ENCODE measurements at regions not wholly inside any gene's neighbourhood (a gene's known extent, or its start where the extent isn't known, plus 50 kb on each side); places are given as distances from the start of the nearest gene placed in this dataset.

GRCh38 chr2:133651861-133652260 lies 83.6 kb upstream of the NCKAP5 start:
- no peak for DNase-seq

More at GRCh38 chr2:133651861-133652260, 83.6 kb upstream of the NCKAP5 start:
- Histone ChIP-seq H2BK12ac (ENCODE audit: insufficient read length, low read depth, low read length) (no peak overlapping the region), H3K4me2 (ENCODE audit: insufficient read depth, insufficient read length, low read length) (no peak overlapping the region), H3K23ac (ENCODE audit: insufficient read length, low read depth, low read length) (no peak overlapping the region), H2BK20ac (ENCODE audit: low read depth, low read length, poor library complexity, severe bottlenecking) (no peak overlapping the region), H3K27ac (ENCODE audit: insufficient read length, low read depth, low read length) (no peak overlapping the region), H3K9ac (ENCODE audit: extremely low read depth, insufficient read length, low read length) (no peak overlapping the region), H3K79me2 (ENCODE audit: insufficient read depth, low read length) (no peaks in the 10 kb centered on the region), H3K56ac (ENCODE audit: insufficient read length, low read depth, low read length) (no peak overlapping the region), H4K91ac (ENCODE audit: insufficient read length, low read depth, low read length) (no peak overlapping the region), H2AFZ (ENCODE audit: low read length) (no peak overlapping the region), H2BK5ac (ENCODE audit: insufficient read length, low read length) (no peak overlapping the region), H2AK5ac (ENCODE audit: insufficient read length, low read length) (no peak overlapping the region), H4K8ac (replicated peaks; ENCODE audit: insufficient read length, low read depth, low read length) (no peak overlapping the region), H3K4me1 (ENCODE audit: insufficient read depth, low read length) (no peaks in the 10 kb centered on the region), H3K79me1 (ENCODE audit: insufficient read depth, low read depth, low read length, poor library complexity, severe bottlenecking) (no peaks in the 10 kb centered on the region), H2BK120ac (ENCODE audit: low read depth, low read length, poor library complexity, severe bottlenecking) (no peak overlapping the region), H3K9me3 (ENCODE audit: control insufficient read depth, low read depth, low read length) (no peaks in the 10 kb centered on the region), H3T11ph (ENCODE audit: low read length) (no peak overlapping the region), H3K14ac (ENCODE audit: insufficient read depth, low read length) (no peak overlapping the region), H4K5ac (ENCODE audit: insufficient read length, low read depth, low read length) (no peak overlapping the region), H3K23me2 (ENCODE audit: insufficient read length, low read depth, low read length, poor library complexity, severe bottlenecking) (no peaks in the 10 kb centered on the region), H3K18ac (ENCODE audit: insufficient read length, low read depth, low read length) (no peak overlapping the region), H3K4ac (ENCODE audit: low read depth, low read length) (no peak overlapping the region), H2BK15ac (ENCODE audit: low read depth, low read length) (no peak overlapping the region), H4K20me1 (ENCODE audit: control insufficient read depth, insufficient read depth, insufficient read length) (no peaks in the 10 kb centered on the region), H3K27me3 (ENCODE audit: insufficient read depth, low read length) (no peaks in the 10 kb centered on the region)
- Mint-ChIP-seq H3K4me1 (no peaks in the 10 kb centered on the region), H3K4me3 (no peak overlapping the region), H3K27ac (no peak overlapping the region), H3K9me3 (peaks cover 7 to 10% of the 10 kb centered on the region in 2 experiments; a peak in 4 of 5 replicates), H3K36me3 (ENCODE audit: insufficient read depth in 1 of 3, low read depth in 3 of 3) (peaks cover 0 to 2% (median 0%) of the 10 kb centered on the region in 3 experiments; a peak in 1 of 7 replicates), H3K27me3 (ENCODE audit: low read depth) (no peaks in the 10 kb centered on the region; the same call in 1 of the 2 replicates)
- no CpG with 5 or more reads among the region's 2 CpGs for WGBS (ENCODE audit: extremely low coverage, insufficient read length, low lambda C conversion rate)
- TF ChIP-seq CTCF (conservative IDR thresholded peaks at IDR 0.05), result no peak
